Neural crest cell (in vitro differentiated cells): ENCODE measurements at regions not wholly inside any gene's neighbourhood (a gene's known extent, or its start where the extent isn't known, plus 50 kb on each side); places are given as distances from the start of the nearest gene placed in this dataset.

Experiments used
- DNase-seq: peaks from one replicate; pipeline ENCODE4 v3.0.0; 2021; ENCODE audit warnings: low read depth, mixed read lengths, low spot score
- H3K27ac Mint-ChIP-seq: one replicate; pipeline ENCODE4 v1.8.0; 2021; ENCODE audit warnings: mild to moderate bottlenecking, mixed read lengths; ENCODE audit not compliant: unreplicated experiment
- H3K27me3 Mint-ChIP-seq: 2 replicates; pipeline ENCODE4 v1.8.0; 2021; ENCODE audit warnings: low read depth, mild to moderate bottlenecking, mixed read lengths
- H3K36me3 Mint-ChIP-seq: 2 replicates; pipeline ENCODE4 v1.8.0; 2021; ENCODE audit warnings: low read depth, mild to moderate bottlenecking, mixed read lengths
- H3K4me1 Mint-ChIP-seq: 2 replicates; pipeline ENCODE4 v1.8.0; 2021; ENCODE audit warnings: mixed read lengths
- H3K4me3 Mint-ChIP-seq: one replicate; pipeline ENCODE4 v1.8.0; 2021; ENCODE audit warnings: mild to moderate bottlenecking, mixed read lengths
- H3K9me3 Mint-ChIP-seq: 2 replicates; pipeline ENCODE4 v1.8.0; 2021; ENCODE audit warnings: mixed read lengths
- CTCF ChIP-seq: fragments of 200-600 bp; sonication (generic); conservative IDR thresholded peaks from 2 replicates; pipeline ENCODE4 v1.5.0; 2021; ENCODE audit warnings: antibody characterized with exemption, mild to moderate bottlenecking

DNA sequence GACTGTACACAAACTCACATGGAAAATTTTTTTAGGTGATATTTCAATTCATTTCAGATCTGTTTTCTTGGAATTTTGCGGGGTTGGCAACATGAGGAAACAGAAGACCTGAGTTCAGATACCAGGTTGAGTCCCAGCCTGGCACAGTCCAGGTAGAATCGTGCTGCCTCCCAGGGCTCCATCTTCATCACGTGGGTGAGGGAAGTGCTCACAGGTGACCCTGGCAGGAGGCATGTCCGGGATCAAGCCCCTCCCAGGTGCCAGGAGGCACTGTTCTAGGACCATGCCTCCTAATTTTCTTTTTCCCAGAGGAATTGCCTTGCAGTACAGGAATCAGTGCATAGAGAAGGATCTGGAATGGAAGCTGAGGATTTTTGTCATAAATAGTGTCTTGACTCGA is 318.3 kb upstream of the IRX4 start:
- DNase-seq: no peak
- Mint-ChIP-seq H3K9me3 (no peaks in the 10 kb centered on the region), H3K27ac (no peak overlapping the region), H3K4me1 (peaks cover 48% of the 10 kb centered on the region), H3K36me3 (peaks cover 2% of the 10 kb centered on the region), H3K27me3 (peaks cover 49% of the 10 kb centered on the region), H3K4me3 (no peak overlapping the region)
- no peak for TF ChIP-seq CTCF

DNA sequence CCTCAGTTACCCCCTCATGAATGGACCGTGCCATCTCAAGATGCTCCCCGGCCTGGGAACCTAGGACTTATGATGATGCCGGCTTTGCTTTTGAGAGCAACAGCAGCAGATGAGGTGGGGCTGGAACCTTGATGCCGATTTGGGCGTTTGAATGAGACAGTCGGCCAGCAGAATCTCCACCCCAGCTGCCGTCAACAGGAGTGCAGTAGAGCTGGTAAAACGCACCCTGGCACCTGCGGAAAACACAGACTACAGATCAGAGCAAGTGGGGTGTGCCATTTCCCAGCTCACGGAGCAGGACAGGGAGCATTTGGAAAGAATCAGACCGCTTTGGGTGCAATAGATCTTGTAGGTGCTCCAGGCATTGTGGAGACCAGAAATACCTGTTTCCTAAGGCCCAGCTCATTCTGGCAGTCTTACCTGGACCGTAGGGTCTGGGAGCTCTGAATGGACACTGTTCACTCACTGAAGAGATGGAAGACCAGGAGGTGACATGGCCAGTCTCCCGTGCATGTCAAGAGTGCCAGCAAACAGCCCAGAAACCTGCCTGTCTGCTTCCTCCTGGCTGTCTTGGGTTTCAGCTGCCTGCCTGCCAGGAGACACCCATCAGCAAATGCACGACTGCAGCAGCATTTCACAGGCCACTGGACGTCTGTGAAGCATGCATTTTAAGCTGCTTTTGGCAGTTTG is 317.7 kb upstream of the IRX4 start:
- Mint-ChIP-seq H3K4me1 (peaks cover 47% of the 10 kb centered on the region), H3K9me3 (no peaks in the 10 kb centered on the region), H3K27ac (no peak overlapping the region), H3K27me3 (peaks cover 49% of the 10 kb centered on the region), H3K4me3 (no peak overlapping the region), H3K36me3 (peaks cover 3% of the 10 kb centered on the region)
- DNase-seq: no peak
- no peak for TF ChIP-seq CTCF

DNA sequence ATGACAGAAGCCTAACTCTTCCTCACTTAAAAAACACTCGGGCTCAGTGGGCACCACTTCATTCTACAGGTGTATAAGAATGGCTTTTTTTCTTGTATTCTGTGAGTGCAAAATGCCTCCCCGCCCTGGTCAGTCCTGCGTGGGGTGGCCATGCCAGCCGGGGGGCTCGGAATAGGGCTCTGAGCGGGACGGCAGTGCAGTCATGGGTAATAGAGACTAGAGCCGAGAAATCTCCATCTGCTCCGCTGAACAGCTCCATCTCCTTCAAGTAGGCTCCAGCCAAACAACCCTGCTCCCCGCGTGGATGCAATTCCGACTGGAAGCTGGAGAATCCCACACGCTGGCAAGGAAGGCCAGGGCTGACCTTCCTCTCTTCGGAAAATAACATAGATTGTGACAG is 317.0 kb upstream of the IRX4 start:
- H3K36me3 Mint-ChIP-seq: peaks cover 3% of the 10 kb centered on the region

GRCh38 chr5:2196989-2197619 is 314.4 kb upstream of the IRX4 start:
- no peaks in the 10 kb centered on the region for H3K9me3 Mint-ChIP-seq
- H3K36me3 Mint-ChIP-seq: peaks cover 3% of the 10 kb centered on the region
- peaks cover 42% of the 10 kb centered on the region for H3K27me3 Mint-ChIP-seq
- DNase-seq: no peak
- H3K4me1 Mint-ChIP-seq: peaks cover 41% of the 10 kb centered on the region
- H3K27ac Mint-ChIP-seq: peak overlapping the region; percentile 21
- peak overlapping the region; percentile 47 for H3K4me3 Mint-ChIP-seq
- TF ChIP-seq CTCF: no peak

More for the DNA sequence above, 317.0 kb upstream of the IRX4 start:
- Mint-ChIP-seq H3K4me3 (no peak overlapping the region), H3K27ac (no peak overlapping the region), H3K27me3 (peaks cover 47% of the 10 kb centered on the region), H3K4me1 (peaks cover 41% of the 10 kb centered on the region), H3K9me3 (no peaks in the 10 kb centered on the region)
- DNase-seq: no peak
- TF ChIP-seq CTCF: no peak

GRCh38 chr5:2196416-2196815 is 313.7 kb upstream of the IRX4 start:
- peaks cover 3% of the 10 kb centered on the region for H3K36me3 Mint-ChIP-seq
- no peak for TF ChIP-seq CTCF
- H3K27me3 Mint-ChIP-seq: peaks cover 42% of the 10 kb centered on the region
- no peak for DNase-seq
- peak overlapping the region; percentile 21 for H3K27ac Mint-ChIP-seq
- H3K4me3 Mint-ChIP-seq: no peak overlapping the region
- peaks cover 41% of the 10 kb centered on the region for H3K4me1 Mint-ChIP-seq
- no peaks in the 10 kb centered on the region for H3K9me3 Mint-ChIP-seq
